Kidney capillary endothelial cell (primary cell): ENCODE measurements at regions not wholly inside any gene's neighbourhood (a gene's known extent, or its start where the extent isn't known, plus 50 kb on each side); places are given as distances from the start of the nearest gene placed in this dataset.
"Not testable (repeated sequence)": the region's sequence is repeated elsewhere in the genome, so short reads cannot be mapped to it uniquely, and the experiment has no call there.

ENCODE experiments used
- DNase-seq: peaks from one replicate; pipeline ENCODE4 v3.0.0-alpha.2; 2018; ENCODE audit warnings: low spot score

DNA sequence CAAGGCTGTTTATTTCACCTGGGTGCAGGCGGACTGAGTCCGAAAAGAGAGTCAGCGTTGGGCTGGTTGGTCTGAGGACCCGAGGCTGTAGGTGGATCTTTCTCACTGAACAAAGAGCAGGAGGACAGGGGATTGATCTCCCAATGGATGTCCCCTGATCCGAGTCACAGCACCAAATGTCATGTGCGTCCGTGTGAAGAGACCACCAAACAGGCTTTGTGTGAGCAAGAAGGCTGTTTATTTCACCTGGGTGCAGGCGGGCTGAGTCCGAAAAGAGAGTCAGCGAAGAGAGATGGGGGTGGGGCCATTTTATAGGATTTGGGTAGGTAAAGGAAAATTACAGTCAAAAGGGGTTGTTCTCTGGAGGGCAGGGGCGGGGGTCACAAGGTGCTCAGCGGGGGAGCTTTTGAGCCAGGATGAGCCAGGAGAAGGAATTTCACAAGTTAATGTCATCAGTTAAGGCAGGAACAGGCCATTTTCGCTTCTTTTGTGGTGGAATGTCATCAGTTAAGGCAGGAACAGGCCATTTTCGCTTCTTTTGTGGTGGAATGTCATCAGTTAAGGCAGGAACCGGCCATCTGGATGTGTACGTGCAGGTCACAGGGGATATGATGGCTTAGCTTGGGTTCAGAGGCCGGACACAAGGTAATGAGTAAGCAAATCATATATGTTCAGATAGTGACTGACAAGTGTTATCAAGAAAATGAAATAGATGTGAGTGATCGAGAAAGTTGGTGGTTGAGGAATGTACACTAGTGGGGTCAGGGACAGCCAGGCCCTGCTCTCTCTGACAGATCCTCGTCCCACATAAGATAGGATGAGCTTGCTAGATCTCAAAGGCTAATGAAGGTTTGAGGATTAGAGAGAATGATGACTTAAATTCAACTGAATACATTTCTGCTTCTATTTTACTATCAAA, 760.0 kb downstream of the KCNT2 start:
- DNase-seq, result not testable (repeated sequence)

DNA sequence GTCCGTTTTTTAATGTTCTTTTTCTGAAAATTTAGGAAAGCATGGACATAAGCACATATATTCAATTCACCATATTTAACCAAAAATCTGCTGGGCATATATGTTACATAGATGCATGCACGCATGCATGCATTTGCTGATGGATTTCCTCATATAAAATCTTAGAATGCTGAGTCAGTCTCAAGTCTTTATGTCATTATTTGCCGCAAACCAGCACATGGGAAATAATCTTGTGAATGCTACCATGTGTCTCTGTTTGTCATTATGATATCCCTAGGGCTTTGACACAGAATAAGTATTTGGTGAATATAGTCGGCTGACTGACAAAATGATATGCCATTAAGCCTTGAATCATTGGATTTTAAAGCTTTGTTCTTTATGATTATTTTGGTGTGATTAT, 776.5 kb downstream of the KCNT2 start:
- no peak for DNase-seq

- DNase-seq, result no peak
These were observed 779.9 kb downstream of the KCNT2 start for GRCh38 chr1:195828325-195828724.

DNA sequence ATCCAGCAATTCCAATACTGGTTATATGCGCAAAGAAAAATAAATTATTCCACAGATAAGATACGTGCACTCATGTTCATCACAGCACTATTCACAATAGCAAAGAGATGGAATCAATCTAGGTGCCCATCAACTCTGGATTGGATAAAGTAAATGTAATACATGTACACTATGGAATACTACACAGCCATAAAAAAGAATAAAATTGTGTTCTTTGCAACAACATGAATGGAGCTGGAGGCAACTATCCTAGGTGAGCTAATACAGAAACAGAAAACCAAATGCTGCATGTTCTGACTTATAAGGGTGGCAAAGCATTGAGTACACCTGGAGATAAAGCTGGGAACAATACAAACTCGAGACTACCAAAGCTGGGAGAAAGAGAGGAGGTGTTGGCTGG, 787.3 kb downstream of the KCNT2 start:
- no peak for DNase-seq

DNA sequence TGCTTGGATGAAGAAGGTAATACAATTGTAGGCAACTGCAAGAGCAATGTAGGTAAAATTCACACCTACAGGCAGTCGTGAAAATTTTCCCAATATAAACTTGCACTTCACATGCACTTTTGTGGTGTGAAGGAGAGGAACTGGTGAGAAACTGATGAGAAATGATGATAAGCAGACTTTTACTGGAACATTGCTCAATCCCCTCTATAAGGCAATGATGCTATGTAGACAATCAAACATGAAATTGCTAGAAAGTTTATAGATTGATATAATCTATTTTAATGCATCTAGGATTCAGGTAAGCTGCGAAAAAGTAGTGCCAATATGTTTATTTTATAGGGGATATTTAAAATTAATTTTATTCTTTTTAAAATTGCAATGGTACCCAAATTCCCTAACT, 802.2 kb downstream of the KCNT2 start:
- DNase-seq, result no peak

- DNase-seq, result no peak
These were observed 803.7 kb downstream of the KCNT2 start for GRCh38 chr1:195804547-195804946.

- DNase-seq, result no peak
These were observed 809.2 kb downstream of the KCNT2 start for GRCh38 chr1:195799016-195799415.

DNA sequence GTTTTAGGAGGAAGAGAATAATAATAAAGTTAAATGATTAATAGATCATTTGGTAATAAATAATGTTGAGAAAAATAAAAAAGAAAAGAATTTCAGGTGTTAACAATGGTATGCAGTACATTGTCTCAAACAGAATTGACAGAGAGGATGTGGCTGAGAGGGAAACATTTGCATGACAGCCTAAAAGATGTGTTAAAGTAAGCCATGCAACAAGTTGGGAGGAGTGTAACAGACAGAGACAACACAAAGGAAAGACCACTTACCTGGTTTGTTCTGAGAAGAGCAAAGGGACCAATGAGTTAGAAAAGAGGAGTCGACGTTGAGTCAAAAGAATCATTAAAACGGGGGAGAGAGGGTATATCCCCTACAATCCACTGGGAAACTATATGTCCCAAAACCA, 814.0 kb downstream of the KCNT2 start:
- no peak for DNase-seq

DNA sequence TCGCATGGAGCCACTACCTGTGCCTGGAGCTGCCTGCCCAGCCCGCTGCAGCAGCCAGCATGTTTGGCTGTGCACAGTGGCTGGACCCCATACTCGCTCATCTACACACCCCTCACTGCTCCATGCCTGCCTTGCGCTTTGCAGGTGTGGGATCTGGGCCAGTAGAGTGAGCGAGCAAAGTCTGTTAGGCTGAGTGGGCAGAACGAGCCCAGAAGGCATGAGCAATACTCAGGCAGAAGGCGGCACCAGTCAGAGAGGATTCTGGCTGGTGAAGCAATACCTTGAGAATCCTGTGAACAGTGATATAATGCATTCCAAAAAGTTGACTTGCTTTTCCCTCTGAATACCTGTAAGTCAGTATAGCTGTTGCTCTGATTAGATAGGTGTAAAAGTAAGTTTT, 816.4 kb downstream of the KCNT2 start:
- DNase-seq, result no peak

GRCh38 chr1:195790514-195791168, 817.6 kb downstream of the KCNT2 start:
- DNase-seq, result no peak

GRCh38 chr1:195789321-195789720, 818.9 kb downstream of the KCNT2 start:
- DNase-seq, result no peak

DNA sequence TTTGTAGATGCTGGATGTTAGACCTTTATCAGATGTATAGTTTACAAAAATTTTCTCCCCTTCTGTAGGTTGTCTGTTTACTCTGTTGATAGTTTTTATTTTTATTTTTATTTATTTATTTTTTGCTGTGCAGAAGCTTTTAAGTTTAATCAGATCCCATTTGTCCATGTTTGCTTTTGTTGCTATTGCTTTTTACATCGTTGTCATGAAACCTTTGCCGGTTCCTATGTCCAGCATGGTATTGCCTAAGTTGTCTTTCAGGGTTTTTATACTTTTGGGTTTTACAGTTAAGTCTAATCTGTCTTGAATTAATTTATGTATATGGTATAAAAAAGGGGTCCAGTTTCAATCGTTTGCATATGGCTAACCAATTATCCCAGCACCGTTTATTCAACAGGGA, 819.5 kb downstream of the KCNT2 start:
- DNase-seq, result no peak

GRCh38 chr1:195785830-195786229, 822.4 kb downstream of the KCNT2 start:
- no peak for DNase-seq

GRCh38 chr1:195773931-195774330, 834.3 kb downstream of the KCNT2 start:
- DNase-seq, result no peak

DNA sequence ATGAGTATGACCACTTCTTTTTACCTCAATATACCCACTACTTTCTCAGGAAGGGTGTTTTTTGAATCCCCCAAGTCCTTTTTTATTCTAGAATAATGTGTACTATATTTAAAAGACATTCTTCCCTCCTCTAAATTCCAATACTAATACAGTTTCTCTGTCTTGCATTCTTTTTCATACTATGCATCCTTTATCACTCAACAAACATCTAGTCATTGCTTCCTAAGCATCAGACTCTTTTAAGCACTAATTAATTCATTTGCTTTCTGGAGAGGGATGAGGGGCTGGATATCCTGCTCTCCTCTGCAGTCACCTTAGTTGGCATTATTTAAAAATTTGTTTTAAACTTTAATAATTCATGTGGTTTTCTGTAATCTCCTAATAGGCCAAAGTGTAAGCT, 838.8 kb downstream of the KCNT2 start:
- no peak for DNase-seq

- DNase-seq, result no peak
These were observed 839.3 kb downstream of the KCNT2 start for GRCh38 chr1:195768936-195769335.

GRCh38 chr1:195768377-195768776, 839.9 kb downstream of the KCNT2 start:
- no peak for DNase-seq

- no peak for DNase-seq
These were observed 841.5 kb downstream of the KCNT2 start for GRCh38 chr1:195766709-195767108.

DNA sequence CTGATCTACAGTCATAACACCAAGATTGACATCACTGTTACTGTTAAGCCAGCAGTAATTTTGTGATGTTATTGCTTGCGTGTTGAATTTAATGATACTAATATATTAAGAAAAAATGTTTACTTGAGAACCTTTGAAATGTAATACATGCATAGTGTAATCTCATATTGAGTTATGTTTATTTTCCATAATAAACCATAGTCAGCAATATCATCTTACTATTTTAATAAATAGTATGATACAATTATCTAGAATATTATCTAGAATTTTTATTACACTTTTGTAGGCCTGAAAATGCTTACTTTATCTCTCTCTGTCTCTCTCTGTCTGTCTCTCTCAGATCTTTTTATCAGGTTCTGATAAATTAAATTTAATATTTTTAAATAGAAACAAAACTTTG, 843.1 kb downstream of the KCNT2 start:
- no peak for DNase-seq

DNA sequence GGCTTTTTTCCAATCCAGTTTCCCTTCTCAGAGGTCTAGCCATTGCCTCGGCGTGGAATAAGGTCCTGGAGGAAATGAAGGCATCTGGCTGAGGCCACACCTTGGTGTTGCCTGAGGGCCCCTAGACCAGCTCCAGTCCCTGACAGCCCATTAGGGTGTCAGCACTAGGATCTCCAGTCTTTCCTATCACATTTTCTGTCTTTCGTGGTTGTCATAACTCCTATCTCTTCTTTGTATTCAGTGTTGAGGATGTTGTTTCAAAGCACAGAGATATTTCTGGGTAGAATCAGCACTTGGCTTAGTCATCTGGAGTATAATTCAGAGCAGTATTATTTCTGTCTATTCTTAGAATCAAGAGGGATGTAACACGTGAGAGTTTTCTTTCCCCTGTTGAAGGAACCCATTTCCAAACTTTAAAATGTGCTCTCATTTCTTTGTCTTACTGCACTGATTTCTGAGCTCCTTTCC, 844.3 kb downstream of the KCNT2 start:
- no peak for DNase-seq

GRCh38 chr1:195763146-195763906, 844.9 kb downstream of the KCNT2 start:
- no peak for DNase-seq

- no peak for DNase-seq
These were observed 847.1 kb downstream of the KCNT2 start for GRCh38 chr1:195761104-195761503.

- no peak for DNase-seq
These were observed 852.1 kb downstream of the KCNT2 start for GRCh38 chr1:195756109-195756508.
